GM21723 (cell line): ENCODE measurements at regions not wholly inside any gene's neighbourhood (a gene's known extent, or its start where the extent isn't known, plus 50 kb on each side); places are given as distances from the start of the nearest gene placed in this dataset.
"Not testable (repeated sequence)": the region's sequence is repeated elsewhere in the genome, so short reads cannot be mapped to it uniquely, and the experiment has no call there.

Experiments
- ATAC-seq: cut with Tn5 transposase; IDR thresholded peaks from one replicate; pipeline ENCODE4 v1.9.1; 2021; ENCODE audit warnings: mild to moderate bottlenecking, moderate library complexity; ENCODE audit not compliant: unreplicated experiment

DNA sequence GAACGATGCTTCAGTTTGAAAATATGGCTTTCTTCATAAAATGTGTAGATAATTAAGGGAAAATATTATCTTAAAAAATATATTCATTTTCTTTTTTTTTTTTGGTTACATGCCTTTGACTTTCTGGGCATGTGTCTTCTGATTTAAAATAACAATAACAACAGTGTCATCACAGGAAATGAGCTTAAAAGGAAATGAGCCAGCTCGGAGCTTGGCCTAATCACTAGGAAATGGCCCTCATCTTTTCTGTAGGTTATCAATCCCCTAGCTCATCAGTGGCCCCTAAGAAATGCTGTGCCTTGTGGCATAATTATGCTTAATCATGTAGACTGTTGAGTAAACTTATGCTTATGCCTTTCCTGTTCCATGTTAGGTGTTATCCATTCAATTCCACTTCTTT, 141.8 kb upstream of the FHL2 start:
- ATAC-seq, result no peak

DNA sequence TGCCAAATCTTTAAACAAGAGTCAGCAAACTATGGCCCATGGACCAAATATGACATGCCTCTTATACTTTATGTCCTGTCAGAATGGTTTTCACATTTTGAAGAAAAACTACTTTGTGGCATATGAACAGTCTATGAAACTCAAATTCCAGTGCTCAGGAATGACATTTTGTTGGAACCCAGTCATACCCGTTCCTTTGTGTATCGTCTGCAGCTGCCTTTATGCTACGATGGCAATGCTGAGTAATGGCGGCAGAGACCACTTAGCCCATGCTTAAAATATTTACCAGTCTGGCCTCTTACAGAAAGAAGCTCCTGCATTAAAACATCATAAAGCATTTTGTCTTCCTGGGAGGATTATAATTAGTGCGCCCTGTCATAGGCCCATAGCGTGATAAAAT, 140.5 kb upstream of the FHL2 start:
- no peak for ATAC-seq

DNA sequence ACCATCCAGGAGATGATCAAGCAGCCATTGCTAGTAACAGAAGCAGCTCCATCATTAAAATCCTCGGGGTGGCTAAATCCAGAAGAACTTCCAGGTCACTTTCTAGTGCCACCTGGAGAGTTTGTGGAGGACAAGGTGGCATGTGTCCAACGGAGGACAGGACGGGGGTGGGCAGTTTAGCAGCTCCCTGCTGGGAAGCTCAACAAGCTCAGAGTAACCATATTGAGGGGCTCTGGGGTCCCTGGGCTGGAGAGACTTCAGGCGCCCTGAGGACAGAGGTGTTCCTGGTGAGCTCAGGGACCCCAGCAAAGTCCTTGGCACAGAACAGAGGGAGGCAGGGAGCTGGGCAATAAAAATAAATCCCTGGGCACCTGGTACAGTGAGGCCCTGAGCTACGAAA, 140.0 kb upstream of the FHL2 start:
- no peak for ATAC-seq

DNA sequence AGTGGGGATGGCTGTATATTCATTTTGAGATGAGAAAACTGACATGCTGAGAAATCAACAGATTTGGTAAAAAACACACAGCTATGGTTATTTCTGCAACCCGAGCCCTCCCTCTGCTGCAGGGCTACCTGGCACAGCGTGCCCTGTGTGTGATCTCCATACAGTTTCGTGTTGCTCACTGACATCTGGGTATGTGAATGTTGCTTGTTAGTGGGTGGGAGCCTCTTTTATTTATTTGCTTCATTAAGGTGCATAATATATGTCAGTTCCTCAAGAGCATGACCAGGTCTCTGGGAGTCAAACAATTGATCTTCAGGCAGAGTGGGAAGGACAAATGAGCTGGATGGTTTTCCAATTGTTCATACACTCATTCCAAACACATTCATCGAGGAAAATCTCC, 139.1 kb upstream of the FHL2 start:
- no peak for ATAC-seq

DNA sequence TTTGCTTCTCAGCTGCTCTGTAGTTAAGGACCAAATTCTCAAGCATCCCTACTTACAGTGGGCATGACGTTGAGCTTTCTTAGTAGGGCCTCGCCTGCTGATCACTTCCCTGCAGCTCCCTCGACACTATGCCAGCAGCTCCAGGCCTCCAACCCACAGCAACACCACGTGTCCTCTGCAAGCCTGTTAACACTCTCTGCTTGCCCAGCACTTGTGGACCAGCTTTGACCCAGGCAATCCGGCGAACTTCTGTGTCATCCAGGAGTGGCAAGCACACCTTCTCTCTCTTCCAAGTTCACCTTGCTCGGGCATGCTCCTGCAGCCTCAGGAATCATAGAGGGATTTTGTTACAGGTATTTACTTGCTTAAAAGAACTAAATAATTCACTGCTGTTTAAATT, 138.6 kb upstream of the FHL2 start:
- ATAC-seq, result no peak

DNA sequence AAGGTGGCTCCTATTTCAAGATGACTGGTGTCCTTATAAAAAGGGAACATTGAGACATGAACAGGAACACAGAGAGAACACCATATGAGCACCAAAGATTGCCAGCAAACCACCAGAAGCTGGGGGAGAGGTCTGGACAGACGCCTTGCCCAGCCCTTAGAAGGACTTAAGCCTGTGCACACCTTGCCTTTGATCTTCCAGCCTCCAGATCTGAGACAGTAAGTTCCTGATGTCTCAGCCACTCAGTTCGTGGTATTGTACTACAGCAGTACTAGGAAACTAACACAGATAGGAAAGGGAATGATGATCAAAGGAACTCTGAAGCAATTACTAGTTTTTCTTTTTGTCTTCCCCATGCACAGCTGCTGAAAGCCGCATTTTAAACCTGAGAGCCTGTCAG, 137.3 kb upstream of the FHL2 start:
- no peak for ATAC-seq

DNA sequence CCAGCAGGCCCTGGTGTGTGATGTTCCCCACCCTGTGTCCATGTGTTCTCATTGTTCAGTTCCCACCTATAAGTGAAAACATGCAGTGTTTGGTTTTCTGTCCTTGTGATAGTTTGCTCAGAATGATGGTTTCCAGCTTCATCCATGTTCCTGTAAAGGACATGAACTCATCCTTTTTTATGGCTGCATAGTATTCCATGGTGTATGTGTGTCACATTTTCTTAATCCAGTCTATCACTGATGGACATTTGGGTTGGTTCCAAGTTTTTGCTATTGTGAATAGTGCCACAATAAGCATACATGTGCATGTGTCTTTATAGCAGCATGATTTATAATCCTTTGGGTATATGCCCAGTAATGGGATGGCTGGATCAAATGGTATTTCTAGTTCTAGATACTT, 130.4 kb upstream of the FHL2 start:
- not testable (repeated sequence) for ATAC-seq

DNA sequence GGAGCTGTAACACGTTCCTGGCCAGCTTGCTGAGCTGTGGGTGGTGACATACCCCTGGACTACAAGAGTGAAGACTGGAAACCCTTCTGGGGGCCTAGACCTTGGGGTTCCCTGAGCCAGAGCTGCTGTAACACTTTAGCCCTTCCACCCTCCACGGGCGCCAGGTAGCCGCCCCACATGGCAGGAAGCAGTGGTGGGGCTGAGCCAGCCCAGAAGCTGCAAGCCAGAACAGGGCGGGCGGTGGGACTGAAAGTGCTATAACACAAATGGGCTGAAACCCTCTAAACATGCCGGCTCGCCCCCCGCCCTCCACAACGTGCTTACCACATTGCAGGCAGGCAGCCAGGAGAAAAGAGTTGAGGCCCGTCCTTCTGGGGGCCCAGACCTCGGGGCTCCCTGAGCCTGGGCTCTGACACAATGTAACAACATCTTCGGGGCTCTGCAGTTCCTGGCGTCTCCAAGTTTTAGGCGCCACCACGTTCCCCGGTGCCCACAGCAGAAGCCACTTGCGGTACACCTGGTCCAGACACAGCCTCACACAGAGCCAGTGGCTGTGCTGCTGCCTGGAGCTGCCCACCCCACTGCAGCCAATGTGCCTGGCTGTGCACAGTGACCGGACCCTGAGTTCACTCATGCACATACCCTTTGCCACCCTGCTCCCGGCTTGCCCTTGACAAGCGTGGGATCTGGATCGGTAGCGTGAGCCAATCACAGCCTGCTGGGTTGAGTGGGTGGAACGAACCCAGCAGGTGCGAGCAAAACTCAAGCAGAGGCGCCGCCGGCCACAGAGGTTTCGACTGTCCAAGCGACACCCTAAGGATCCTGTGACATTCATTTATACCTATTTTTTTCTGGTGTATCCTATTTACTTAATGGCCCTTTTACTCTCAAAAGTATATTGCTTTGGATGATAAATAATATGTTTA, 127.4 kb upstream of the FHL2 start:
- no peak for ATAC-seq

DNA sequence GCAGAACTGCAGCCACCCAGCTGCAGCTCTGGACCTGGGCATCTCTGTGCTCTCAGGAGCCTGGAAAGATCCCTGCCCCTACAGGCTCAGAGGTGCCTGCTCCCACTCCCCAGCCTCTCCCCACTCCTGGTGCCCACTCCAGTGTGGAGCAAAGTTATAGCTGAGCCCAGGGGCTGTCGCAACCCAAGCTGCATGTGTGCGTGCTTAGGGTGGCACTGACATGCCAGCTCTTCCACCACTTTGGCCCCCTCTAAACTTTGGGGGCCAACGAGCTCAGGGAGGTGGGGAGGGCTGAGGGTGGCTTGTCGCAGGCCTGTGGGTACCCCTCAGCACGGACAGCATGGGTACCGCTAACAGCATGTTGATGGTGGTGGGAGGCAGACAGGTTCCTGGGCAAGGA, 126.3 kb upstream of the FHL2 start:
- ATAC-seq, result no peak

DNA sequence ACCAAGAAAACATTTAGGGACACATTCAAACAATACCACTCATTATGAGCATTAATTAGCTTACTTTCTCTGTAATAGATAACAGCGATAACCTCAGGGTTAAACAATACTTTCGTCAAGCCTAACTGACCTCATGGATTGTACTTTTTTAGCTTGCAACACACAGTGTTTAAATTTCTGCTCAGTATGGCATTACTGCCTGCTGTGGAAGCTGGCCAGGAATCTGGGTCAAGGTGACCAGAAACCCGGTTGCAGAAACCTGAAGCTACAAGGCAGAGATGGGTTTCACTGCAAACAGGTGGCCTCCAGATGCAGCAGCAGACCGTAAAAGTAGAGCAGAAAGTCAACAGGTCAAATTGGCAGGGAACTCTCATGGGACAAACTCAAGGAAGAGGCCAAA, 123.8 kb upstream of the FHL2 start:
- ATAC-seq, result no peak

DNA sequence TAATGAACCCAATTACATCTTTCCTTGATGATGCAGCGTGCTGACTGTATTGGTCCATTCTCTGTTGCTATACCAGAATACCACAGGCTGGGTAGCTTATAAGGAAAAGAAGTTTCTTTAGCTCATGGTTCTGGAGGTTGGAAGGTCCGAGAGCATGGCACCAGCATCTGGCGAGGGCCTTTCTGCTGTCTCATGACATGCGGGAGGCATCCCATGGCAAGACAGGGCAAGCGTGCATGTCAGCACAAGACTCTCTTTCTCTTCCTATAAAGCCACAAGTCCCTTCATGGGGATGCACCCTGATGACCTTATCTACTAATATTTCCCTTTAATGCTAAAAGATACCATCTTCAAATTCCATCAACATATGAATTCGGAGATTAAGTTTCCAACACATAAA, 122.8 kb upstream of the FHL2 start:
- ATAC-seq, result no peak

DNA sequence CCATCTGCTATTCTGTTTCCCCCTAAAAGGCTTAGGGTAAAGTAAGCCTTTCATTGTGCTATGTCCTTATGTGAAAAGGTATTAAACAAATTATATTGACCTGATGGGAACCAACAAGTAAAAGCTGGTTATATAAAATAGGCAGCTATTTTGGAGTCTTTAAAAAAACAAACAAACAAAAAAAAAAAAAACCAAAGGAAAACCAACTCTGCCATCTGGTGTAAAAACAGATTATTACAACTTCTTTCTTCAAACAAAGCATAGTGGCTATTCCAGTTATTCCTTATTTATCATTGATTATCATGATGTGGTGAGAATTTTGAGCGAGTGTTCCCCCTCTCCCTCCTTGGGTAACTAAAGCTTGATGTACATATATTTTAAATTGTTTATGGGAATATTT, 122.3 kb upstream of the FHL2 start:
- ATAC-seq, result no peak

DNA sequence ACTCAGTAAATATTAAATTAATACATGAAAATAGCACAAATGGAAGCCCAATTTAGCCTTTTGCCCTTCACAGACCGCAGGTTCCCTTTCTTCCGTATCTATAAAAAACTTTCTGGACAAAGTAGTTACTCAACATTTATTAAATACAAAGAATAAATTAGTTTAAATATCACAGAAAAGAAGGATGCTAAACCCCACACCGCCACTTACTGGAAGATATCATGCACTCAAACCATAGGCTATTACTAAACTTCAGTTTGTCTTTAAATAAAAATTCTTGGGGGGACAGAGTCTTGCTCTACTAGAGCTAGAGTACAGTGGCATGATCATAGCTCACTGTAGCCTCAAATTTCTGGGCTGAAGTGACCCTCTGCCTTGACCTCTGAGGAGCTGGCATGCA, 120.7 kb upstream of the FHL2 start:
- ATAC-seq, result no peak

DNA sequence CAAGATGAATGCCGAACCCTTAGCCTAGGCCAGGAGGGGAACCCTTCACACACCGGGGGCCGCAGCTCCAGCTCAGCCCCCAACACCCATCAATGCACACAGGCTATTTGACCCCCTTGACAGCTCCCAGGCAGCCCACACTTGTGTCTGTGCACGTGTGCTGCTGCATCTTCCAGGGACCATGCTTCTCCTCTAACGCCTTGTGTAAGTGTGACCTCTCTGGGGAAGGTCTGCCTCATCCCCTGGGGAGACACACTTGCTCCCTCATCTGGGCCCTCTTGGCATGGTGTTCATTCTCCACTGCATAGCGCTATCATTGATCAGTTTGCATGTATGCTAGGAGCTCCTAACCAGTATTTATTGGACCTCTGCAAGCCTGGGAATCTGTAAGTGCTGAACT, 120.0 kb upstream of the FHL2 start:
- ATAC-seq, result no peak

DNA sequence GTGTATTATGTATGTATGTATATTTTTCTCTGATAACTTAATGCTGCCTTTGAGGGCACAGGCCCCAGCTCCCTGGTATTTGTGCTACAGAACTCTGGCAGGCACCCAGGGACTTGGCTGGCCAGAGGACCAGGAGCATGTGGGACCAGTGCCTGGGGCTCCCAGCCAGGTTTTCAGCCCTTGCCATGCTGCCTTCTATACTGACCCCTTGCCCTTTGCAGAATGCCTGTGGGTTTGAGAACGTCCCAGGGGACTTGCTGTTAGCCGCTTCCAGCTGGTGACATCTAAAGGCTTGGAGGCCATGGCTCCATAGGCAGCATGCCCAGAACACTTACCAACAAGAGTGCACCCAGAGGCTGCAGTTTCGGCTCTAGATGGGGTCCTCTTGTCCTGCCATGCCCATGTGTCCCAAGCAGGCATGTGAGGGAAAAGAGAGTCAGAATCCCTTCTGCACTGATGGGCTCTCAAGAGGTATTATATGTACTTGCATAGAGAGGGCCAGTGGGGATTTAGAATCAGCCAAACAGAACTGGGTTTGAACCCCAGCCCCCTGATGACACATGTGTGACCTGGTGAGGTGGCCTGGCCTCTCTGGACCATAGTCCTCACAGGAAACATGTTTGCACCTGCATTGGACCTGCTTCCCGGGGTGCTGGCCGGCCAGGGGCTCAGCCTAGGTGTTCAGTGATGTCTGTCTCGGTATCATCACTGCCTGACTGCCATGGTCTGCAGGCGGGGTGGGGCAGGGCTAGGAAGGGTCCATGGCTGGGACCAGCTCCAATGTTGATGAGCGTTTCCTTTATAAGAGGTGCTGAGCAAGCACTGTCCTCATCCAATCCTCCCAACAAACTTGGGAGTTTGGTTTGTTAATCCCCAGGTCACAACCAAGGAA, 119.2 kb upstream of the FHL2 start:
- ATAC-seq, result no peak

DNA sequence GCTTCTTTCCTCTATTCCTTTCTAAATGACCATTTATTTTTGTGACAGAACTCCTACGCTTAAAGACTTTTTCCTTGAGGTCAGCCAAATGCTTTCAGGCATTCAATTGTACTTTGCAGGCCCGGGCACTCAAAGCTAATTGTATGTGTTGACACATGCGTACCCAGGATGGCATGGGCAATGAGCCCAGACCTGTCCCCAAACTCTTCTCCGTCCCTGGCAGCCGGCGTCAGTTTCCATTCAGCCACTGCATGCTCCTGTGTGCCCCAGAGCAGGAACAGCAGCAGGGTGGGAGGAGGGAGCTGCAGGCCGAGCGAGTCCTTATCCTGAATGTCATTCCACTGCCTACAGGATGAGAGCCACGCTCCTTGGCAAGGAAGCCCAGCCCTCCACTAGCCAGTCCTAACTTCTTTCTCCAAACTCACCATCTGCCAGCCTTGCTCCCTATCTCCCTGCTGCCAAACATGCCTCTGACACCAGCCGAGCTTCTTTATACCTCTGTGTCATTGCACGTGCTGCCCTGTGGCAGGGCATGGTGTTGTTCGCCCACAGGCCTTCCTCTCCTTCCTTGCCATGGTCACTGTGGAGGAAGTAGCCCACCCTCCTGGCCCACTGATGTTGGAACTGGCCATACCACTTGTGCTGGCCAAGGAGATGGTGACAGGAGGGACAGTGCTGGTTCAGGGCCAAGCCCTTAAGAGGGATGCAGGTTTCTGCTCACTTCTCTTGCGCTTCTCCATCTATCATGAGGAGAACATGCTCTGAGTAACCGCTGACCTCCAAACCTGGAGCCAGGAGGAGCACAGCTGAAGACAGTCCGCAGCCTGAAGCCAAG, 116.9 kb upstream of the FHL2 start:
- ATAC-seq, result no peak

DNA sequence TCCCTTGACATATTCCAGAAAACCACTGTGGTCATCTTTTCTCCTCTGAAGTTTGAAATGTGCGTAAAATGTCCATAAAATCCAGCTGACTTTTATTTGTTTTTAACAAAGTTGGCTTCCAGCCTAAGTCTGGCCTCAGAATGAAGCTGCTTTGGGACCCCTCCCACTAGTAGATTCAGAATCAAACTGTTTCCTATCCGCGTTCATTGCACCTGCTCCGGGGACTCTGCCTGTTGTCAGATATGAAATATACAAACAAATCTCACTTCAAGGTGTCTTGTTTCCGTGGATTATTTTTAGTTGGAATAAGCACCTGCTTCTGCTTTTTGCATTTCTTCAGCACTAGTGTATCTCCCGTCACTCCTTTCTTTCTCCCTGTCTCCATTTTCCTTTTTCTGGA, 115.7 kb upstream of the FHL2 start:
- no peak for ATAC-seq

DNA sequence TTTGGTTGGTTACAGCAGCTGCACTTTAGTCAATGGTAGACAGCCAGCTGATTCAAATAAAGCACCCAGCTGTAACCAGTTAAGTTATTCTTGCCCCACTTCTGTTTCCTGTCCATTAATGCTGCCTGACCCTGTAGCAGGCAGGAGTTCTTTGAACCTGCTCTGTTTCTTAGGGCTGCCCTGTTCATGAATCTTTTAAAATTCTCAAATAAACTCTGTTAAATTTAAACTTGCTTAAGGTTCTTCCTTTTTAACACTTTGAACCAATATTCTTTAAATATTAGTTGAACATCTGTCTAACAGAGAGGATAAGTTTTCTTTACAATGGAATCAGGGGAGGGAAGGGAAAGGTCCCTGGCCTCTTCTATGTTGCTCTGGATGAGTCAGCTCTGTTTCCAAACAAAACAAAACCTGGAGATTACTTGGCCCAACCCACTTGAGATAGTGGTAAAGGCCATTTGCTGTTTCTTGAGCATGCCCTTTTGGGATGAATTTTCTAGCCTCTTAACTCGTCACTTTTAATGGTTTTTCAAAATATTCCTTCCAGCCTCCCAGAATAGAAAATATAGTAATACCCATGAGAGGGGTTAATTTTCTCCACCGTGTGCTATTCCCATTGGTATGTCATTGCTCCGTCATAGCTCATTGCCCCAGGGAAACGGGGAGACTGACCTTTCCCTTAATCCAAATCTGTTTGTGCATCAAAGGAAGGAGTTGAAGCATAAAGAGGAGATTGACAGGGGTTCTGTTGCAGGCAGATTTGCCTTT, 112.1 kb upstream of the FHL2 start:
- no peak for ATAC-seq

DNA sequence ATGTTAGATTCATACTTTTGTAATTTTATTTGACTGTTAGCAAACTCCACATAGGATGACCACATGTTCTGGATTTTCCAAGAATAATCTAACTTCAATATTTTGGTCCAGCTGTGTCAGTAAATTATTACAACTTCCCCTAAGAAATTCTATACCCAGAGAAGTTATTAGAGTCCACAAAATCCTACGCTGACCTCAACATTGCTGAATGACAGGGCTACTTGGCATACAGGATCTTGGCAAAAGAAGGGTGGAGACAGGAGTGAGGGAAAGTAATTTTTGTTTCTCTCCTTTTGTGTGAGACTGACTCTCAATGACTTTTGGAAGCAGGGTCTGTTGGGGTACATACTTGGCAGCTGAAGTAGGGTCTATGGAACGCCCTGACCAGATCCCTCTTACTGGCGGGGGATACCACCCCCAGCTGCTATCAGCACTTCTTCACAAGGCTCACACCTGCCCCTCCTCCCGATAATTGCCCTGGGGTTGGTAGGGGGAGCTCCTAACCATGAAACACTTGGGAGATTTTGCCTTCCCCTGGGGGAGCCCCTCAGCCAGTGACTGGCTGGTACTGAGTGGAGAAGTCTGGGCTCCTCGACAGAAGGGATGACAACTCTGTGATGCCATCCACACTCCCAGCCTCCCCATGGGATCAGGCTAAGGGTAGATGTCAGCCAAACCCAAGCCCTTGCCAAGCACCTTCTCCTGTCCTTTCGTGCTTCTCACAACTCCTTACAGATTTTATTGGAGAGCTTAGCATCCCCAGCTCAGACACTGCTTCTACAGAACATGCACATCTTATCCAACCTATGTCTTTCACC, 110.6 kb upstream of the FHL2 start:
- no peak for ATAC-seq

DNA sequence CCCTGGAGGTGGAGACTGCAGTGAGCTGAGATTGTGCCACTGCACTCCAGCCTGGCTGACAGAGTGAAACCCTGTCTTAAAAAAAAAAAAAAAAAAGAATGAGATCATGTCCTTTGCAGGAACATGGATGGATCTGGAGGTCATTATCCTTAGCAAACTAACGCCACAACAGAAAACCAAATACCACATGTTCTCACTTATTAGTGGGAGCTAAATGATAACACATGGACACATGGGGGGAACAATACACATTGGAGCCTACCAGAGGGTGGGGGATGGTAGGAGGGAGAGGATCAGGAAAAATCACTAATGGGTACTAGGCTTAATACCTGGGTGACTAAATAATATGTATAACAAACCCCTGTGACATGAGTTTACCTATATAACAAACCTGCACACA, 108.0 kb upstream of the FHL2 start:
- ATAC-seq, result not testable (repeated sequence)
